GM12891 (cell line): ENCODE measurements at regions not wholly inside any gene's neighbourhood (a gene's known extent, or its start where the extent isn't known, plus 50 kb on each side); places are given as distances from the start of the nearest gene placed in this dataset.

ENCODE experiments used
- DNase-seq: peaks from one replicate; pipeline ENCODE4 v3.0.0; 2011; ENCODE audit warnings: low spot score; ENCODE audit not compliant: insufficient read length
- FAIRE-seq: peaks from 2 replicates; lab custom pipeline; 2011; peaks lifted over from hg19 to GRCh38; lab: Jason Lieb, UNC
- PAX5 ChIP-seq: IDR thresholded peaks from 2 replicates; pipeline ENCODE4 v1.6.1; 2011; ENCODE audit warnings: low read length, moderate library complexity, mild to moderate bottlenecking; ENCODE audit not compliant: insufficient read depth, severe bottlenecking
- POLR2A ChIP-seq: IDR thresholded peaks from 2 replicates; pipeline ENCODE4 v1.6.1; 2011; ENCODE audit warnings: low read depth, low read length, control low read depth
- POLR2AphosphoS5 ChIP-seq: IDR thresholded peaks from 2 replicates; pipeline ENCODE4 v1.6.1; 2011; ENCODE audit warnings: low read depth, low read length, control low read depth
- POU2F2 ChIP-seq: IDR thresholded peaks from 2 replicates; pipeline ENCODE4 v1.6.1; 2011; ENCODE audit warnings: low read depth, mild to moderate bottlenecking, control low read depth, low read length, moderate library complexity
- SPI1 ChIP-seq: IDR thresholded peaks from 2 replicates; pipeline ENCODE4 v1.6.1; 2011; ENCODE audit warnings: low read depth, low read length, control low read depth
- TAF1 ChIP-seq: IDR thresholded peaks from 2 replicates; pipeline ENCODE4 v1.6.1; 2011; ENCODE audit warnings: low read depth, low read length, control low read depth

DNA sequence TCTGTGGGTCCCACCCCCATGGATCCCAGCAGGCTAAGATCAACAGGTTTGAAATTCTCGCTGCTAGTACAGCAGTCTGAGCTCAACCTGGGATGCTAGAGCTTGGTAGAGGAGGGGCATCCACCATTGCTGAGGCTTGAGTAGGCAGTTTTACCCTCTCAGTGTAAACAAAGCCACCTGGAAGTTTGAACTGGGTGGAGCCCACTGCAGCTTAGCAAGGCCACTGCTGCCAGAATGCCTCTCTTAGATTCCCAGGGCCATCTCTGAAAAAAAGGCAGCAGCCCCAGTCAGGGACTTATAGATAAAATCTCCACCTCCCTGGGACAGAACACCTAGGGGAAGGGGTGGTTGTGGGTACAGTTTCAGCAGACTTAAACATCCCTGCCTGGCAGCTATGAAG, 190.0 kb upstream of the CACNA2D1 start:
- FAIRE-seq (no peak), DNase-seq (no peak)
- TF ChIP-seq TAF1 (no peak), PAX5 (no peak), POLR2A (no peak), POU2F2 (no peak), SPI1 (no peak), POLR2AphosphoS5 (no peak)

- FAIRE-seq (no peak), DNase-seq (no peak)
- TF ChIP-seq SPI1 (no peak), POLR2AphosphoS5 (no peak), POU2F2 (no peak), POLR2A (no peak), PAX5 (no peak)
Measured at GRCh38 chr7:82631998-82632397, 188.4 kb upstream of the CACNA2D1 start.

- DNase-seq: no peak
- TF ChIP-seq POLR2A: no peak
- TF ChIP-seq SPI1: no peak
- no peak for TF ChIP-seq POU2F2
- no peak for TF ChIP-seq TAF1
- no peak for TF ChIP-seq POLR2AphosphoS5
- TF ChIP-seq PAX5: no peak
Measured at GRCh38 chr7:82629583-82629982, 186.0 kb upstream of the CACNA2D1 start.

GRCh38 chr7:82625377-82625776, 181.8 kb upstream of the CACNA2D1 start:
- DNase-seq (no peak), FAIRE-seq (no peak)
- TF ChIP-seq PAX5 (no peak), POLR2A (no peak), TAF1 (no peak), POU2F2 (no peak), SPI1 (no peak), POLR2AphosphoS5 (no peak)

More at GRCh38 chr7:82629583-82629982, 186.0 kb upstream of the CACNA2D1 start:
- FAIRE-seq: no peak

- TF ChIP-seq PAX5: no peak
- no peak for TF ChIP-seq POLR2A
- no peak for TF ChIP-seq TAF1
- TF ChIP-seq POLR2AphosphoS5: no peak
- TF ChIP-seq POU2F2: no peak
- no peak for TF ChIP-seq SPI1
- FAIRE-seq: no peak
- DNase-seq: no peak
Measured at GRCh38 chr7:82624965-82625364, 181.4 kb upstream of the CACNA2D1 start.

- FAIRE-seq: no peak
- DNase-seq: no peak
- no peak for TF ChIP-seq TAF1
Measured at GRCh38 chr7:82624337-82624736, 180.8 kb upstream of the CACNA2D1 start.

GRCh38 chr7:82623812-82624211, 180.2 kb upstream of the CACNA2D1 start:
- TF ChIP-seq POLR2A (no peak), TAF1 (no peak), SPI1 (no peak), PAX5 (no peak), POLR2AphosphoS5 (no peak), POU2F2 (no peak)
- FAIRE-seq: no peak
- no peak for DNase-seq

GRCh38 chr7:82617156-82617555, 173.6 kb upstream of the CACNA2D1 start:
- no peak for FAIRE-seq
- DNase-seq: no peak
- TF ChIP-seq POLR2A (no peak), SPI1 (no peak), TAF1 (no peak), PAX5 (no peak), POLR2AphosphoS5 (no peak), POU2F2 (no peak)

DNA sequence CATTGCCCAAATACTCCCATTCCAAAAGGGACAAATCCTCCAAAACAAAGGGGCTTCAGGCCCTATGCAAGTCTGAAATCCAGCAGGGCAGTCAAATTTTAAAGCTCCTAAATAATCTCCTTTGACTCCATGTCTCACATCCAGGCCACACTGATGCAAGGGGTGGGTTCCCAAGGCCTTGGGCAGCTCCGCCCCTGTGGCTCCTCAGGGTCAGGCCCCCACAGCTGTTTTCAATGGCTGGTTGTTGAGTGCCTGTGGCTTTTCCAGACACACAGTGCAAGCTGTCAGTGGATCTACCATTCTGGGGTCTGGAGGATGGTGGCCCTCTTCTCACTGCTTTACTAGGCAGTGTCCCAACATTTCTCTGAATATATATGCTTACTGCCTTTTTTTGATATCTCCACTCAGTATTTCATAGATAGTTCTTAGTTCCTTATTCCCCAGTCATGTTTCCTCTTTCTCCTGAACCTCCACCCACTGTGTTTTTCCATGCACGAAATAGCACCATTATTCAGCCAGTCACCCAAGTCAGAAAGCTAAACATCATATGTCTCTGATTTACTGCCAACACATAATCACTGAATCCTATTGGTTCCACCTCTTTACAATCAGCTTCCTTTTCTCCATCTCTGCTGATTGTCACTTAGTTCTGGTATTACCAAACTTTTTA, 172.6 kb upstream of the CACNA2D1 start:
- no peak for DNase-seq
- FAIRE-seq: no peak
- TF ChIP-seq TAF1: no peak

- DNase-seq (no peak), FAIRE-seq (no peak)
- TF ChIP-seq SPI1 (peak; percentile 97), POLR2AphosphoS5 (no peak)
Measured at GRCh38 chr7:82615527-82615926, 171.9 kb upstream of the CACNA2D1 start.

DNA sequence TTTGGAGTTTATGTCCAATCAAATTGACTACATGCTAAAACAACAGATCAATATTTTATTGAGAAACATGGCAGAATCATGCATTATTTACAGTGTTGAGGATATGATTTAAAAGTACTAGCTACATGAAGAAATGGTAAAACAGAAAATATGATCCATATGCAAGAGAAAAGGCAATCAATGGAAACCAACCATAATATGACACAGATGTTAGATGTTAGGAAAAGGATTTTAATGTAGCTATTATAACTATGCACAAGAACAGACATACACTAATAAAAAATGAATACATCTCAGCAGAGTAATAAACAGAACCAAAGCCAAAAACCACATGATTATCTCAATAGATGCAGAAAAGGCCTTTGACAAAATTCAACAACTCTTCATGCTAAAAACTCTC, 166.2 kb upstream of the CACNA2D1 start:
- no peak for DNase-seq
- TF ChIP-seq TAF1 (no peak), POLR2AphosphoS5 (no peak), SPI1 (no peak), POU2F2 (no peak), POLR2A (no peak), PAX5 (no peak)
- FAIRE-seq: no peak
